Lung (tissue), 11 donors: ENCODE measurements at regions not wholly inside any gene's neighbourhood (a gene's known extent, or its start where the extent isn't known, plus 50 kb on each side); places are given as distances from the start of the nearest gene placed in this dataset.

Source experiments
- ATAC-seq: fragments of 200-7000 bp; cut with Tn5 transposase; one replicate; pipeline ENCODE4 v1.9.1; 2020; ENCODE audit warnings: moderate number of reproducible peaks; ENCODE audit not compliant: insufficient read depth, low FRiP score
- DNase-seq, 3 donors: peaks; one replicate each; pipeline ENCODE4 v3.0.0-alpha.2; 2013 to 2017
- H3K27ac ChIP-seq, 2 donors: one replicate each; pipeline ENCODE4 v1.5.1; 2013; ENCODE audit warnings: mild to moderate bottlenecking in 2 of 2, moderate library complexity in 2 of 2, control low read depth in 1 of 2, inconsistent platforms in 1 of 2, low read depth in 1 of 2, low read length in 1 of 2
- H3K27me3 ChIP-seq, 3 donors: one replicate each; pipeline ENCODE4 v1.5.1; 2013; ENCODE audit warnings: low read length in 2 of 3; ENCODE audit not compliant: control insufficient read depth in 3 of 3, insufficient read depth in 3 of 3
- H3K36me3 ChIP-seq, 4 donors: one replicate each; pipeline ENCODE4 v1.5.1; 2013; ENCODE audit warnings: low read length in 4 of 4, mild to moderate bottlenecking in 1 of 4, moderate library complexity in 1 of 4; ENCODE audit not compliant: control insufficient read depth in 4 of 4, insufficient read depth in 4 of 4
- H3K4me1 ChIP-seq, 5 donors: one replicate each; pipeline ENCODE4 v1.5.1; 2013; ENCODE audit warnings: low read length in 5 of 5, mild to moderate bottlenecking in 2 of 5, moderate library complexity in 1 of 5; ENCODE audit not compliant: control insufficient read depth in 5 of 5, insufficient read depth in 5 of 5
- H3K4me3 ChIP-seq: one replicate; pipeline ENCODE4 v1.5.1; 2013; ENCODE audit warnings: mild to moderate bottlenecking, control low read depth, moderate library complexity
- H3K9ac ChIP-seq, 2 donors: one replicate each; pipeline ENCODE4 v1.5.1; 2013; ENCODE audit warnings: low read length in 2 of 2, control low read depth in 1 of 2; ENCODE audit not compliant: insufficient read depth in 1 of 2
- H3K9me3 ChIP-seq, 4 donors: one replicate each; pipeline ENCODE4 v1.5.1; 2013; ENCODE audit warnings: low read length in 3 of 4, mild to moderate bottlenecking in 1 of 4, moderate library complexity in 1 of 4; ENCODE audit not compliant: control insufficient read depth in 4 of 4, insufficient read depth in 3 of 4
- CTCF ChIP-seq: IDR thresholded peaks from 2 replicates; pipeline ENCODE4 v1.5.1; 2012; ENCODE audit warnings: mild to moderate bottlenecking; ENCODE audit errors: control extremely low read depth, extremely low read depth
- WGBS, 2 donors: extraction: QIAGEN DNeasy Blood & Tissue Kit; methylation state at CpG; one replicate each; pipeline ENCODE4 v1.1.7; 2013; 5-methylcytosine and 5-hydroxymethylcytosine counted together
- donor health status: control.
- donor health status: control.
- donor health status: Bipolar disorder and iron deficiency.
- donor health status: healthy.
- donor health status: DM: yes; HTN: yes; CAD: no.

DNA sequence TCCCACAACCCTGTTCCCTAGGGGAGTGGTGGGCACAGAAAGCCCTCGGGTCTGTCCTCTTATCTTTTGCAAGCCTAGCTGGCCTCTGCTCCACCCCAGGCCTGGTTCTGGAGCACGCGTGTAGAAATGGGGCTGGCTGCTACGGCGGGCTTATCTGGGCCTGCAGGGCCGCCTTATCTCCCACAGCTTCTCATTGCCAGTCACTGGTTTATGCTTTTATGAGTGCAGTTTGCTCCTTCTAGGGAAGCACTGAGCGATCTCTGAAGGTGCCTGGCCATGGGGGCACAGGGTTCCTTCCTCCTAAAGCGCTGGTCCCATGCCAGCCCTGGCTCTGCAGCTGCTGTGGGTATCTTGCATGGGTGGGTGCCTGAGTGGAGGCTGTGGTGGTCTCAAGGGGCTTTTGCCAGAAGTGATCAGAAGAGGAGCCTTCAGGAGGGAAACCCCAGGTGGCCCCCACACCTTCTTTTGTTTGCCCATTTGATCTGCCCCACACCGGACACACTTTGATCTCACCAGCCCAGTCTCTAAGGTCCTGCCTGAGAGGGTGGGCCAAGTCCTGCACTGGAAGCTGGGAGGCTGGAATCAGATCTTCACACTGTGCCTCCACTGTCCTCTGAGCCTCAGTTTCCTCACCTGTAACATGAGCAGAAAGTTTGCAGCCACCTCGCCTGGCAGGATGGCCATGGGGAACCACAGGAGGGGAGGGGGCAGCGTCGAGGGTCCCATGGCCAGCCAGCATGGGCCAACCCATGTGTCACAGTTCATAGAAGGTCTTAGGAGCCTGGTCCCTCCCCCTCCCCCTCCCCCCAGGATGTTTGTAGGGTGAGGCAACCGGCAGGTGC is 86.6 kb upstream of the FGF3 start:
- H3K4me1 ChIP-seq, result peaks cover 0 to 4% (median 0%) of the 10 kb centered on the region in 5 donors
- no peak overlapping the region for H3K9ac ChIP-seq
- H3K4me3 ChIP-seq, result no peak overlapping the region
- 47 to 62% methylated on average over 12 to 13 of the region's 13 CpGs for WGBS, 2 donors
- no peak for ATAC-seq
- no peak overlapping the region for H3K27ac ChIP-seq
- H3K36me3 ChIP-seq, result no peaks in the 10 kb centered on the region
- peaks cover 0 to 3% (median 0%) of the 10 kb centered on the region in 3 donors for H3K27me3 ChIP-seq
- no peaks in the 10 kb centered on the region for H3K9me3 ChIP-seq
- TF ChIP-seq CTCF, result no peak
- DNase-seq, result no peak

DNA sequence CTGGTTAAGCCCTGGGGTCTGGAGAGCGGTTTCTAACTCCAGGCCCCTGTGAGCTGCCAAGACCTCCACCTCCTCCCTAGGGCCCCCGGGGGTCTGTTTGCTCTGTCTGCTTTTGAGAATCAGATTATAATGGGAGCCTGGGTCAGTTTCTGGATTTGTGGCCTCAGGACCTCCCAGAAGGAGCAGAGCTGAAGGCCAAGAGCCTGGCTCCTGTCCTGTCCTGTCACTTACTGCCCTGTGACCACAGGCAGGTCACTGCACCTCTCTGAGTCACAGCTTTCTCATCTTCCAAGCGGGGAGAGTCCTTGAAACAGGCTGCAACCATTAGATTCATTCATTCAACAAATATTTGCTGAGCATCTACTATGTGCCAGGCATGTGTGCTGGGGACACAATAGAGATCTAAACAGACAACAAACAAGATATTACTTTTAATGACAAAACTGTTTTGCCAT is 87.3 kb upstream of the FGF3 start:
- DNase-seq (no peak), ATAC-seq (no peak)
- WGBS, 2 donors, result 68 to 88% methylated on average over 3 of the region's 3 CpGs
- TF ChIP-seq CTCF, result no peak
- H3K9me3 ChIP-seq, result no peaks in the 10 kb centered on the region
- H3K27me3 ChIP-seq, result peaks cover 0 to 3% (median 0%) of the 10 kb centered on the region in 3 donors
- H3K27ac ChIP-seq, result no peak overlapping the region
- H3K4me1 ChIP-seq, result peaks cover 0 to 4% (median 0%) of the 10 kb centered on the region in 5 donors
- H3K9ac ChIP-seq, result no peak overlapping the region
- no peaks in the 10 kb centered on the region for H3K36me3 ChIP-seq
- no peak overlapping the region for H3K4me3 ChIP-seq

GRCh38 chr11:69907611-69908010 is 88.4 kb upstream of the FGF3 start:
- ATAC-seq, result no peak
- Histone ChIP-seq H3K9ac (no peak overlapping the region), H3K36me3 (no peaks in the 10 kb centered on the region), H3K27ac (no peak overlapping the region), H3K27me3 (no peaks in the 10 kb centered on the region), H3K4me1 (peaks cover 0 to 4% (median 0%) of the 10 kb centered on the region in 5 donors), H3K4me3 (no peak overlapping the region), H3K9me3 (no peaks in the 10 kb centered on the region)
- no peak for DNase-seq
- TF ChIP-seq CTCF, result no peak
- 87 to 90% methylated on average over 11 of the region's 11 CpGs for WGBS, 2 donors
